HG03571 (cell line): ENCODE measurements at regions not wholly inside any gene's neighbourhood (a gene's known extent, or its start where the extent isn't known, plus 50 kb on each side); places are given as distances from the start of the nearest gene placed in this dataset.

Experiments used
- ATAC-seq: cut with Tn5 transposase; IDR thresholded peaks from one replicate; pipeline ENCODE4 v1.9.1; 2021; ENCODE audit not compliant: unreplicated experiment

DNA sequence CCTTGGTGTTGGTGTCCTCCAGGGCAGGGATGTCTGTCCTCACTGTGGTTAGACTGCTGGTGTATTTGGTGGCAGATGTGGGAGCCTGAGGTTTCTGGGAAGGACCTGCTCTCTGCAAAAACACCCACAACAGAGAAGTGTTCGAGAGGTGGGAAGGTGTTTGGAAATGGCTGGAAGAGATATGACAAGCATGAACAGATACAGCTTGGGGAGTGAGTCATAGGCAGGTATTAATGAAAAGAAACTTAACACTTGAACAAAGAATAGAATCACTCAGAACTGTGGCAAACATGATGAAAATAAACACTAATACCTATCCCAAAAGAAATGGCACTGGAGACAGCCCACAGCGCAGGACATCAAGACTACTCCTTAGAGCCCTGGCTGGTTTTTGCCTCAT is 192.4 kb upstream of the RORA start:
- ATAC-seq: no peak

DNA sequence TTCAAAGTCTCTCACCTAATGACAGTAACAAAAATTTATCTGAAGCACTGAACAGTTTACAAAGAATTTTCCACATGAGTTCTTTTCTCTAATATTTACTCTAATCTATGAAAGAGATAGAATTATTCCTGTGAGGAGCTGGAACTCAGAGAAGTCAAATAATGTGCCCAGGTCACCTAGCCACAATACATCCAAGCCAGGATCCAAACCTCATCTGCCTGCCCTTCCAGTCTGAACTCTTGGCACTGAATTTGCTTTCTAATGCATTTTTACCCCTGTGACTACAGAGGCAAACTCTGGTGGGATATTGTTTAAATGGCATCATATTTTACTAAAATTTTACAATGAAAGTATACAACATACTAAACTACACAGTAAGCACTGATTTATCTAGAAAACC is 191.4 kb upstream of the RORA start:
- no peak for ATAC-seq

- no peak for ATAC-seq
These were observed 186.6 kb upstream of the RORA start for GRCh38 chr15:61415617-61416120.

DNA sequence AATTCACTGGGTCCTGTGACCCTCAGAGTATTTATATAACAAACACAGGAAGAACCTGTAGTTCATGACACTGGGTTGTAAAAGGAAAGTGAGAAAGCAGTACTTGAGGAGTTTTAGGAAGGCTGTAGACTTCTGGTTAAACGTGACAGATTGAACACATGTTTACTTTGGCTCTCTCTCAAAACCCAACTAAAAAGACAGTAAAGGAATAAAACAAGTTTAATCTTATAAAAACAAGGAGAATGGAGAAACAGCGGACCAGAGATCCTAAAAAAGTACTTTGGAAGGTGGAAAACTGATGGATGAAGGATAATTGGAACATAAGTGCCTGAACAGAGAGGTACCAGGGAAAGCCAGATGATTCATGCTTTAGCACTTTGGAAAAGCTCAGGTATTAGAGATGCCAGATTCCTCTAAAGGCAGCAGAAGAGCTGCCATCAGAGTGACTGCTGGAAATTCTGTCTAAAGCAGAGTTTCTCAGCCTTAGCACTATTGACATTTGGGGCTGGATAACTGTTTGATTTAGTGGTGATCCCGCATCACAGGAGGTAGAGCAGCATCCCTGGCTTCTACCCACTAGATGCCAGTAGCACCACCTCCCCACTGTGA is 182.9 kb upstream of the RORA start:
- no peak for ATAC-seq

GRCh38 chr15:61410662-61411061 is 181.6 kb upstream of the RORA start:
- ATAC-seq: no peak

GRCh38 chr15:61404567-61404966 is 175.5 kb upstream of the RORA start:
- no peak for ATAC-seq

DNA sequence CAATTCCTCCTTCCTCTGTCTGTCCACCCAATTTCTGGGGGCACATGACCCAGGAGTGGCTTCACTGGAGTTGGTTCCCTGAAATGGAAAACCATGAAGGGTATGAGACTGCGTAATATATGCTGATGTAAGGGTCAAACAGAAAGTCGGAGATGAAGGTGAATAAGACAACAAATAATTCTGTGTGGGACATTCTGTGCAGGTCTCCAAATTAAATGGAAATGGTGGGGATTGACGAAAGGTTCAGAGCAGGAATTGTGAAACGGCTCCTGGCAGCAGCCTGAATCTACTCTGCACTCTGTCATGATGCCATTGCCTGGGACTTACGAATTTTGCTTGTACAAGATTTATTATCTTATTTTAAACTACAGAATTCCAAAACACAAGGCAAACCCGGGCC is 174.8 kb upstream of the RORA start:
- ATAC-seq: no peak

DNA sequence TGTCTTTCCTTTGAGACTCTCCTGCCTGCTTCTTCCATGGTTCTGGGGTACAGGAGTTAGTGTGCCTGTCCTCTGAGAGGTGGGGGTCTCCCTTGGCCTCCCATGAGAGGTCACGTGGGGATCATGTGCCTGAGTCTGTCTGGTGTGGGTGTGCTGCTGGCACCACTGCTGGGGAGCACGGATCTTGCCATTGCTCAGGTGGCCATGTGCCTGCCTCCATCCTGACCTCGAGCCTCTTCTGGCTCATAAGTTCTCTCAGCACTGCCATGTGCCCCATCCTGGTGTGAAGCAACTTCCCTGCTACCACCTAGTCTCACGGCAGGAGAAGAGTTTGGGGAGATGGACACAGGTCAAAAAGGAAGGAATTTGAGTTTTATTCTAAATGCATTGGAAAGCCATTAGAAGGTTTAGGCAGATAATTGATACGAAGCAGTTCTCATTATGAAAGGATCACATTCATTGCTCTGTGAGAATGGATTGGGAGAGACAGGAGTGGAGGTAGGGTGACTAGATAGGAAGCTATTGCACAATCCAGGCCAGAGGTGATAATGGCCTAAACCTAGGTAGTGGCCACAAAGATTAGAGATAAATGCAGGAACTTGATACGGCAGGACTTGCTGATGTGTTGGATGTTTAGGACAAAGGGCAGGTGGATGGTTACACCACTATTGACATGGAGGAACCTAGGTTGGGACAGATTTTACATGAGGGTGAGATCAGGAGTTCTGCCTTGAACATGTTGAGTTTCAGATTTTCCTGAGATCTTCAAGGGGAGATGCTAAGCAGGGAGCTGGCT is 173.0 kb upstream of the RORA start:
- ATAC-seq: no peak

- no peak for ATAC-seq
These were observed 169.2 kb upstream of the RORA start for GRCh38 chr15:61398310-61398709.

DNA sequence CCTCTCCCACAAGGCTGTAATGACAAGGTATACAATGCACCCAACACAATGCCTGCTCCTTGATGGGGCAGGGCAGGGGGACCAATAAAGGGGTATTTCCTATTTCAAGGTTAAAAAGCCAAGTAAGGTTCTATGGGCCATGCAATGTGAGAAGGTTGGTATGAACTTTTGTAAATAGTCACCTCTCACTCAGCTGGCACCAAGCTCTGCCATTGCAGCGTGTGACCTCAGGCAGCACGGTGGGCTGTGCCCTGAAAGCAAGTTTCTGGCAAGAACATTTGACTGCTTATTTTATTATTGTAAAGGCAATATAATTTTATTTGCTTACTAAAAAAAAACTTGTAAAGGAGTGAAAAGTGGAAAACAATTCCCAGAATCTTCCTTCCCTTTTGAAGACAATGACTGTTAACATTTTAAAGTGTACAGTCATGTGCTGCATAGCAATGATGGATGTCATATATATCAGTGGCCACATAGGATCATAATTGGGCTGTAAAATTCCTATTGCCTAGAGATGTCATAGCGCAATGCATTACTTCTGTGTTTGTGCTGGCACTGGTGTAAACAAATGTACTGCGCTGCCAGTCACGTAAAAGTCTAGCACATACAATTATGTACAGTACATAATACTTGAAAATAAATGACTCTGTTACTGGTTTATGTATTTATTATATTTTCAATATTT is 167.3 kb upstream of the RORA start:
- no peak for ATAC-seq

DNA sequence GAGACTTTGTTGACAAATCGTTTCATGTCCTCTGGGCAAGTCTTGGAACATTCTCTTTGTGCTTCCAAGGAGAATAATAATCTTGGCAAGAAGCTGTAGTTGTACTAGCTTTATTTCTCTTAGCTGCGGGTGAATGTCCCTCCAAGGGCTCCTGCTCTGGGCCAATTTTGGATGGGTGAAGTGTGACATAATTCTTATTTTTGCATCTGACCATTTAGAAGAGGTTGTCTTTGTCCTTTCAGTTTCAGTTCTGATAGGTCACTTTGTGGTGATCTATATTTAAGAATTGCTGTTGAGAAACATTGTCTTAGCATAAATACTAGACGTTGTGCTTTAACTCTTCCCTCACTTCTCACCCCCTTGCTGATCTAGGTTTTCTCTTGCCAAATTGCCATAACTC is 164.8 kb upstream of the RORA start:
- ATAC-seq: no peak

- no peak for ATAC-seq
These were observed 164.4 kb upstream of the RORA start for GRCh38 chr15:61393524-61393923.

GRCh38 chr15:61390138-61390537 is 161.0 kb upstream of the RORA start:
- no peak for ATAC-seq

- ATAC-seq: no peak
These were observed 160.4 kb upstream of the RORA start for GRCh38 chr15:61389334-61390028.

- ATAC-seq: no peak
These were observed 158.6 kb upstream of the RORA start for GRCh38 chr15:61387675-61388074.

DNA sequence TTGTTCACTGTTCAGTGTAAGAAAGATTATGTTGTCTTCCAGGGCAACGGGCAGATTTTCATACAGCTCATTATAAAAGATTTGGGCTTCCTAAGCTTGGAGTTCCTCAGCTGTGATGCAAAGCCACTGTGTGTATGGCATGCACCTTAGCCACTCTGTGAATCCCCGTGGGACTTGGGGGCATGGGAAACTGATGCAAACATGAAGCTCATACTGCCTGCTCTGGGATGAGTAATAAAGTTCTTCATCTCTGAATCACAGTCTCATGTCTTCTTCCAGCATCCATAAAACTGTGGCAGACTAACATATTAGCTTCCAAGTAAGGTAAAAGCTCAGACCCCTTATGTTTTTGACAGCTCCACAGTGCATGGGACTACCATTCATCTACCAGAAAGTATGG is 154.3 kb upstream of the RORA start:
- ATAC-seq: no peak

DNA sequence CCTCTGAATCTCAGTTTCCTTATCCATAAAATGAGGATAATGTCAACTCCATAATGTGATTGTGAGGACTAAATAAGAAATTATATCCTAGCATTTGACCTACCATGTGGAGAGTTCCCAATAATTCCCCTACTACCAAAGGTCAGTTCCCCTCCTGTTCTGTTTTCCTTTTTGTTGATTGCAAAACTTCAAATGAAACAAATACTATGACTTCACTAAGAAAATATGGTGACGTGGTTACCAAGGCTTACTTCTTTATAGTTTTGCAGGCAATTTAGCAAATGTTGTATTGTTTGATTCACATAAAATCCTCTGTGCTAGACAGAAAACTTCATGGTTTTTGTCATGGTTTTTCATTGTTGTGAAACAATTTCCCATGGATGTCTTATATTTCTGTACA is 153.8 kb upstream of the RORA start:
- no peak for ATAC-seq

DNA sequence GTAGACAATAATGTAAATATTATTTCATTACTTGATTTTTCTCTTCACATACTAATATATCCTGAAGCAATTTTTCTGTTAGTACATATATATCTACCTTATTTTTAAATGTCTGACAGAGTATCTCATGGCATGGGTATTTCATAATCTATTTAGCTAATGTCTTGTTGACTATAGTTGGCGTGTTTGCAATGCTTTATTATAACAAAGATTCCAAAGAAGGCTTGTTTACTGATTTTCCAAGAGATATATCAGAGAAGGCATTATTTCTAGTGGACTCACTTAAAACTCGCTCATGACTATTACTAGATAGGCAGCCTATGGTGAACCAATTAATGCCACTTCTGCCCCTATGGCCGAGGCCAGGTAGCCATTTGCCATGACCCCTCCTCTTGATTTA is 152.4 kb upstream of the RORA start:
- ATAC-seq: no peak

DNA sequence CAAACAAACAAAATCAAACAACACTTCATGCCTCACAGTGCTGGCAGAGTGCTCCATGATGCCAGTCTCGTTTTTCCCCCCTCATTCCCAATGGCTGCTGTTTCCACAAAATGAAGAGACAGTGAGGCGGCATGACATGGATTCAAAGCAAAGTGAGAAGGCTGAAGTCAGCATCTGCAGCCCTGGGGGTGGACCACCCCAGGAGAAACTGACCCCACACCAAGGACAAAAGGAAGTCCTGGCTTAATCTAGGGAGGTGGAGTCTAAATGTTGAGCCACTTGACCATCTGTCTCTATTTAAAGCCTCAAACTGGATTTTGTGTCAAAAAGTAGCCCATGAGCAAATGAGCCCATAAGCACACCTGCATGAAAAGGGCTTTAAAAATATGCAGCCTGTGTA is 151.2 kb upstream of the RORA start:
- ATAC-seq: no peak

GRCh38 chr15:61379005-61379404 is 149.9 kb upstream of the RORA start:
- ATAC-seq: no peak

- ATAC-seq: no peak
These were observed 147.9 kb upstream of the RORA start for GRCh38 chr15:61376961-61377360.

DNA sequence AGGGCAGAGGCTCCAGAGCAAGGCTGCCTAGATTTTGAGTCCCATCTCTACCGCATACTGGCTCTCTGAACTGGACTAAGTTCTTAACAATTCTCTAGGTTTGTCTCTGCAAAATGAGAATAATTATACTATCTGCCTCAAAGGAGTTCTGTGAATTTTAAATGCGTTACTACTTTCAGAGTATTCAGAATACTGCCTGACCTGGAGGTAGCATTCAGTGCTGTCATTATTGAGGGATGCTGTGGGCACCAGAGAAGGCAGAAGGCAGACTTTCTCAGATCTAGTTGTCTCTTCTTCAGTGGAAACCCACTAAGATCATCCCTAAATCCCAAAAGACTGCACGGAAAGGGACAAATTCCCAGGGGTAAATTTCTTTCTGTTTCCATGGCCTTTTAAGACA is 147.4 kb upstream of the RORA start:
- no peak for ATAC-seq
